VCaP (cell line): ENCODE measurements at regions not wholly inside any gene's neighbourhood (a gene's known extent, or its start where the extent isn't known, plus 50 kb on each side); places are given as distances from the start of the nearest gene placed in this dataset.

Experiments
- H3K27ac ChIP-seq: fragments of 450-650 bp; 2 replicates; pipeline ENCODE4 v1.5.1; 2017
- CTCF ChIP-seq: fragments of 450-650 bp; conservative IDR thresholded peaks from 2 replicates; pipeline ENCODE4 v1.5.1; 2017; ENCODE audit warnings: mild to moderate bottlenecking, moderate library complexity

GRCh38 chr6:40743690-40744446, 156.7 kb upstream of the LRFN2 start:
- peak overlapping the region; percentile 10; the same call in 1 of the 2 replicates for H3K27ac ChIP-seq
- no peak for TF ChIP-seq CTCF

- TF ChIP-seq CTCF, result no peak
- H3K27ac ChIP-seq, result no peak overlapping the region
Observed at GRCh38 chr6:40743226-40743625, 156.1 kb upstream of the LRFN2 start.

- no peak for TF ChIP-seq CTCF
- no peak overlapping the region for H3K27ac ChIP-seq
Observed at GRCh38 chr6:40740518-40740917, 153.4 kb upstream of the LRFN2 start.

- no peak for TF ChIP-seq CTCF
- no peak overlapping the region for H3K27ac ChIP-seq
Observed at GRCh38 chr6:40738551-40739193, 151.5 kb upstream of the LRFN2 start.

GRCh38 chr6:40735521-40735920, 148.4 kb upstream of the LRFN2 start:
- H3K27ac ChIP-seq, result peak overlapping the region; percentile 72; the same call in 1 of the 2 replicates
- no peak for TF ChIP-seq CTCF

- peak overlapping the region; percentile 72; the same call in 1 of the 2 replicates for H3K27ac ChIP-seq
- no peak for TF ChIP-seq CTCF
Observed at GRCh38 chr6:40735121-40735520, 148.0 kb upstream of the LRFN2 start.

GRCh38 chr6:40734607-40735006, 147.4 kb upstream of the LRFN2 start:
- no peak for TF ChIP-seq CTCF
- H3K27ac ChIP-seq, result peak overlapping the region; percentile 72; the same call in 1 of the 2 replicates
